ENCODE measurements at regions not wholly inside any gene's neighbourhood (a gene's known extent, or its start where the extent isn't known, plus 50 kb on each side); places are given as distances from the start of the nearest gene placed in this dataset.

- Histone ChIP-seq H3K27me3 (no peaks in the 10 kb centered on the region), H3K4me3 (no peak overlapping the region), H3K36me3 (no peaks in the 10 kb centered on the region), H3K4me1 (no peaks in the 10 kb centered on the region), H3K9me3 (no peaks in the 10 kb centered on the region), H3K27ac (no peak overlapping the region)
- 50 to 83% methylated on average over 2 to 9 of the region's 9 CpGs for WGBS, 2 donors (ENCODE audit: low coverage in 1 of 2)
- no peak for TF ChIP-seq POLR2AphosphoS5 (IDR thresholded peaks at IDR 0.05)
- TF ChIP-seq, protein P1, sequence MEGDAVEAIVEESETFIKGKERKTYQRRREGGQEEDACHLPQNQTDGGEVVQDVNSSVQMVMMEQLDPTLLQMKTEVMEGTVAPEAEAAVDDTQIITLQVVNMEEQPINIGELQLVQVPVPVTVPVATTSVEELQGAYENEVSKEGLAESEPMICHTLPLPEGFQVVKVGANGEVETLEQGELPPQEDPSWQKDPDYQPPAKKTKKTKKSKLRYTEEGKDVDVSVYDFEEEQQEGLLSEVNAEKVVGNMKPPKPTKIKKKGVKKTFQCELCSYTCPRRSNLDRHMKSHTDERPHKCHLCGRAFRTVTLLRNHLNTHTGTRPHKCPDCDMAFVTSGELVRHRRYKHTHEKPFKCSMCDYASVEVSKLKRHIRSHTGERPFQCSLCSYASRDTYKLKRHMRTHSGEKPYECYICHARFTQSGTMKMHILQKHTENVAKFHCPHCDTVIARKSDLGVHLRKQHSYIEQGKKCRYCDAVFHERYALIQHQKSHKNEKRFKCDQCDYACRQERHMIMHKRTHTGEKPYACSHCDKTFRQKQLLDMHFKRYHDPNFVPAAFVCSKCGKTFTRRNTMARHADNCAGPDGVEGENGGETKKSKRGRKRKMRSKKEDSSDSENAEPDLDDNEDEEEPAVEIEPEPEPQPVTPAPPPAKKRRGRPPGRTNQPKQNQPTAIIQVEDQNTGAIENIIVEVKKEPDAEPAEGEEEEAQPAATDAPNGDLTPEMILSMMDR (IDR thresholded peaks at IDR 0.05): no peak
- TF ChIP-seq POLR2A (IDR thresholded peaks at IDR 0.05): no peak
- TF ChIP-seq EP300 (IDR thresholded peaks at IDR 0.05; ENCODE audit: low read depth): no peak
- DNase-seq: no peak
- in situ Hi-C loops (cut with MboI; ENCODE audit: low pct_ligation_motif_present in 1 of 4, low pct_unique_long_range_greater_than_20kb in 1 of 4, low sequenced_read_pairs in 3 of 4) (no loop called here), intact Hi-C loops (cut with DNase I; ENCODE audit: low total_unique reads) (no loop called here)
These were observed 64.9 kb upstream of the NSMCE3 start for GRCh38 chr15:29334544-29334943.

DNA sequence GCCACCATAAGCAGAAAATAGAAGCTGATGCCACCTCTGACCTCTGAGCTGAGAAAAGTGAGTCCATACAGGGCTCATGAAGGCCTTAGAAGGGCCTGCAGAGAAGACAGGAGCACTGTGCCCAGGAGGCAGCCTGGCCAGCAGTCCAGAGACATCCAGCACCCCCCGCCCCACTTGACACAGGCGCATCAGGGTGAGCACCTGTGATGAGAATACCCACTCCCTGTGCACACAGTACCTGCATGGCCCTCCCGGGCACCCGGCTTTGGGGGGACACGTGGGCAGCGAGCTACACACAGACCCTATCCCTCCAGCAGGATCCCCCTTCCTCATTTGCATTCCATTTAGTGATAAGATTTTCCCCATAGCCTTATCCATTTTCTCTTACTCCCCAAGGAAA is 63.6 kb upstream of the NSMCE3 start:
- no peak overlapping the region for H3K4me3 ChIP-seq

DNA sequence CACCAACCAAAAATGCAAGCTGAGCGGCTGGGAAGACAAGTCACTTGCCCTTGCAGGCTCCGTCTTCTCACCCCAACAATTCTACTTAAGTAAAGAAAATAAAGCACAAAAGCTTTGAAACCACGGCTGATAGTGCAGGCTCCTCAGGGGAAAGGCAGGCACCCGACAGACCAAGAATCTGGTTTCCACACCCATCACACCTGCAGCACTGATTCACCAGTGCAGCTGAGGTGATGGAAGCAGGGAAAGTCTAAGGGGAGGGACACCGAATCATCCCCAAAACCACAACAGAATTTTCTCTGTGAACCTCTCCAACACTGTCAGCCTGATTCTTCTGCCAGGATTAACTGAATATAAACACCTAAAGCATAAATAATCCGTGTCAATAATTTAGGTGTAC is 62.0 kb upstream of the NSMCE3 start:
- in situ Hi-C loops (cut with MboI; ENCODE audit: low pct_ligation_motif_present in 1 of 4, low pct_unique_long_range_greater_than_20kb in 1 of 4, low sequenced_read_pairs in 3 of 4) (no loop called here), intact Hi-C loops (cut with DNase I; ENCODE audit: low total_unique reads) (no loop called here)
- no peak for DNase-seq
- no peak for TF ChIP-seq POLR2AphosphoS5 (IDR thresholded peaks at IDR 0.05)
- TF ChIP-seq, protein P1 (IDR thresholded peaks at IDR 0.05): no peak
- no peak for TF ChIP-seq EP300 (IDR thresholded peaks at IDR 0.05; ENCODE audit: low read depth)
- TF ChIP-seq POLR2A (IDR thresholded peaks at IDR 0.05): no peak
- WGBS, 2 donors (ENCODE audit: low coverage in 1 of 2): 54 to 77% methylated on average over 1 to 6 of the region's 6 CpGs
- no peaks in the 10 kb centered on the region for H3K36me3 ChIP-seq
- H3K4me3 ChIP-seq: no peak overlapping the region
- H3K27me3 ChIP-seq: no peaks in the 10 kb centered on the region
- no peak overlapping the region for H3K27ac ChIP-seq
- H3K4me1 ChIP-seq: no peaks in the 10 kb centered on the region
- H3K9me3 ChIP-seq: peaks cover 0 to 2% of the 10 kb centered on the region in 2 donors

More for the DNA sequence above, 63.6 kb upstream of the NSMCE3 start:
- no peak for TF ChIP-seq POLR2AphosphoS5 (IDR thresholded peaks at IDR 0.05)
- no peak for TF ChIP-seq EP300 (IDR thresholded peaks at IDR 0.05; ENCODE audit: low read depth)
- TF ChIP-seq POLR2A (IDR thresholded peaks at IDR 0.05): no peak
- TF ChIP-seq, protein P1 (IDR thresholded peaks at IDR 0.05): no peak
- no peaks in the 10 kb centered on the region for H3K27me3 ChIP-seq
- WGBS, 2 donors (ENCODE audit: low coverage in 1 of 2): 81% methylated on average over 6 of the region's 6 CpGs; no CpG with 5 or more reads in 1 of the 2 donors
- intact Hi-C loops (cut with DNase I; ENCODE audit: low total_unique reads): no loop called here
- H3K4me1 ChIP-seq: no peaks in the 10 kb centered on the region
- no peaks in the 10 kb centered on the region for H3K9me3 ChIP-seq
- no peaks in the 10 kb centered on the region for H3K36me3 ChIP-seq
- in situ Hi-C loops (cut with MboI; ENCODE audit: low pct_ligation_motif_present in 1 of 4, low pct_unique_long_range_greater_than_20kb in 1 of 4, low sequenced_read_pairs in 3 of 4): no loop called here
- no peak overlapping the region for H3K27ac ChIP-seq
- no peak for DNase-seq

DNA sequence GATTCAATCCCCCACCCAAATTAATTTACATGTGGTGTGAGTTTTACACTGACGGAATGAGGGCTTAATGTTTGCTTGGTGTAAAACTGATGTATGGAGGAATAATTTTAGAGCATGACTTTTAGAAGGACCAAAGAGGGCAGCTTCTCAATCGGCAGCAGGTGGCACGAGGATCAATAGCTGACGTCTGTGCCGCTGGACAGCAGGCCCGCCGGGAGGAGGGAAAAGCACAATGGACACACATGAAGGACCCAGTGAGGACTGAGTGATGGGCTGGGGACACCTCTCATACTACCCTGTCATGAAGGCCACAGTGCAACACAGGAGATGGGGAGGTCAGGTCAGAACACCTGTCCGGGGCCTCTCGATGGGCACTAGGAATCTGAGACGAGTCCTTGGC is 61.4 kb upstream of the NSMCE3 start:
- Histone ChIP-seq H3K27me3 (no peaks in the 10 kb centered on the region), H3K4me1 (no peaks in the 10 kb centered on the region), H3K4me3 (no peak overlapping the region), H3K36me3 (no peaks in the 10 kb centered on the region), H3K27ac (no peak overlapping the region), H3K9me3 (peaks cover under 1 to 8% of the 10 kb centered on the region in 2 donors)
- in situ Hi-C loops (cut with MboI; ENCODE audit: low pct_ligation_motif_present in 1 of 4, low pct_unique_long_range_greater_than_20kb in 1 of 4, low sequenced_read_pairs in 3 of 4): no loop called here
- intact Hi-C loops (cut with DNase I; ENCODE audit: low total_unique reads): no loop called here
- DNase-seq: no peak
- no peak for TF ChIP-seq EP300 (IDR thresholded peaks at IDR 0.05; ENCODE audit: low read depth)
- TF ChIP-seq POLR2AphosphoS5 (IDR thresholded peaks at IDR 0.05): no peak
- TF ChIP-seq, protein P1 (IDR thresholded peaks at IDR 0.05): no peak
- TF ChIP-seq POLR2A (IDR thresholded peaks at IDR 0.05): no peak
- WGBS, 2 donors (ENCODE audit: low coverage in 1 of 2): 85 to 99% methylated on average over 9 to 10 of the region's 10 CpGs
